ENCODE measurements at regions not wholly inside any gene's neighbourhood (a gene's known extent, or its start where the extent isn't known, plus 50 kb on each side); places are given as distances from the start of the nearest gene placed in this dataset.
"Not testable (repeated sequence)": the region's sequence is repeated elsewhere in the genome, so short reads cannot be mapped to it uniquely, and the experiment has no call there.

DNA sequence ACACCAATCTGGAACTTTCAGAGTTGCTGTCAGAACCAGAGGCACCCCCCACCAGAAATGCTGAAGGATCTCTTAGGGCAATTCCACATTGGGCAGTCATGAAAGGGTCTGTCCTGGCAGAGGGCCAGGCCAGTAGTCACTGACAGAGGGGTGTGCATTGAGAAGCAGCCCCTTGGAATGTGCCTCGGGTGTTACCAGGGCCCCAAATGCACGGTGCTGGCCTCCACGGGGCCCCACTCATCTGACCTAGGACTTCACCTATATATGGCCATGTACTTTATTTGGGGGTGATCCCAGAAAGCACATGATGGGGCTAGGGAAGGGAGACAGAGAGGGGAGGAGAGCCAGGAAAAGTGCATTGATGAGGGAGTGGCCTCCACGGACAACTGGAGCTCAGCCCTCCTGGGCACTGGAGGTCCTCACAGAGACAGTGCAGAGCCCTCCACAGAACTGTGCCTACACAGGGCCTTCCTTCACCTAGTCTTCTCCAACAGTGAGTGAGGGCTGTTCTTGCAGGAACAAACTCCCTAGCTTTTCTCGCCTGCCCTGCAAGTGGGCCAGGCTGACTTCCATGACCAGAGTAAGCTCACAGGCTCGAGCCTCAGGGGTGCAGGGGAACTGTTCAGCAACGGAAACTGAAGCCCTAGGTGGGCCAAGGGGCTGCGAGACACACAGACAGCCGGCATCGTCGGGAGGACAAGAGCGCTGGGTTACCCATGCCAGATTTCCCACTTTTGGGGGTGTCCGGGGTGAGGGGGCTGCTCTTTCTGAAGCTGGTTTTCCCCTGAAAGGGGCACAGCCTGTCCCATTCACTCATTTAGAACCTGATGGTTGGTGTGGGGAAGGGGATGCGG lies 136.2 kb downstream of the HMX1 start:
- DNase-seq, result no peak

DNA sequence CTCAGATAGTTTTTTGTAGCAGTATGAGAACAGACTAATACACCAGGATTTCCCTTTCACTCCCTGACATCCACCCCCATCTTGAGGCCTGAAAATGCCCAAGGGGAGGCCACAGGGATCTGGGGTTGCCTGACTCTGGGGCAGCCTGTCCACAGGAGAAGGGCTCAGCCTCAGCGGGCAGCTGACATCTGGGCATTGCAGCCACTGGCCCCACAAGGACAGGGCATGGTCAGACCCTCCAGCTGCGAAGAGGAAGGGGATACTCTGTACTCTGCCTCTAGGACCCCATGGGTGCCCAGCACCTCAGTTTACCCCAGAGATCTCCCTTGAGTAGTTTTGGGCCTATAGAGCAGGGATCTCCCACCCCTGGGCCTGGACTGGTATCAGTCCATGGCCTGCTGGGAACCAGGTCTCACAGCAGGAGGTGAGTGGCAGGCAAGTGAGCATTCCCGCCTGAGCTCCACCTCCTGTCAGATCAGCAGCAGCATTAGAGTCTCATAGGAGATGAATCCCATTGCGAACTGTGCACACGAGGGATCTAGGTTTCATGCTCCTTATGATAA lies 138.9 kb downstream of the HMX1 start:
- no peak for DNase-seq

DNA sequence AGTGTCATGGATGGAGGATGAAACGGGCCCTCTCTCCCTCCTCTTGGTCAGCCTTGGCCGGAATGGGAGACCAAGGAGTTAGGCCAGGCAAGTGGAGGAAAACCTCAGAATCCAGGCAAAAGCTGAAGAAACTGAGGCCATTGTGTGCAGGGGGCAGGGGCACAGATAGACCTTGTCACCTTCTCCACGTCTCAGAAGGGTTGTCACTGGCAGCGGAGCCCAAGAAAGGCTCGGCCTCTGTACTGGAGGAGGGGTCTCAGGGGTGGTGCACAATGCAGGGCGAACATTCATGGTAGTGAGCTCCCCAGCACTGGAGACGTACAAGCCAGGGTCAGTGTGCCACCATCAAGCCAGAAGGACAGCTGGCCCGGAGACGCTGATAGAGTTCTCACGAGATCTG lies 139.5 kb downstream of the CPZ start:
- DNase-seq, result no peak

DNA sequence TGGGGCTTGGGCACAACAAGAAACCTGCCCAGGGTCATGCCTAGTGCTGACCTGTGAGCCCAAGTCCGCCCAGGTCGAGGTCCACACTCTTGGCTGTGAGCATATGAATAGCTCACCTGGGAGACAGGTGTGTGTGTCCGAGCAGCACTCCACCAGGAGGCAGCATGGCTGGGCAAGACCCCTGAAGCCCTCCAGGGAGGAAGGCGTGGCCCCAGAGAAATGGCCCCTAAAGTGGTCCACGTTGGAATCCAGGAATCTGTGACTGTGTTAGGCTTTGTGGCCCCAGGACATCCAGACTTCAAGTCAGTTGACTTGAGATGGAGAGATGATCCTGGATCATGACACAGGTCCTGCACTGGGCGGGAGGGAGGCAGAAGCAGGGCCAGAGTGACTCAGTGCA lies 138.8 kb downstream of the CPZ start:
- no peak for DNase-seq

DNA sequence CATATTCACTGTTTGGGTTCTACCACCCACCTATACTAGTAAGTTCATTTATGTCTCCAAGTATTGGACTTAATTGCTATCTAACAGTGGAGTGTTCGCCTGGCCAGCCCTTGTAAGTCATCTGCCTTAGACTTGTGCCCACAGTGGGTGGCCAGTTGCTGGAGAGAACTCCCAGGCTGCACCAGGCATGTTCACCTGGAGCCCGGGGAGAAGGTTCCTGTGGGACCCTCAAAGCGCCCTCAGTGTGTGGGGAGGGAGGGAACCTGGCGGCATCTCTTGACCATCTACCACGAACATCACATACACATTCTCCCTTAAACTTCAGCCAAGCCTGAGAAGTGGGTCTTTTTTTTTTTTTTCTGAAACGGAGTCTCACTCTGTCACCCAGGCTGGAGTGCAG lies 138.1 kb downstream of the CPZ start:
- no peak for DNase-seq

DNA sequence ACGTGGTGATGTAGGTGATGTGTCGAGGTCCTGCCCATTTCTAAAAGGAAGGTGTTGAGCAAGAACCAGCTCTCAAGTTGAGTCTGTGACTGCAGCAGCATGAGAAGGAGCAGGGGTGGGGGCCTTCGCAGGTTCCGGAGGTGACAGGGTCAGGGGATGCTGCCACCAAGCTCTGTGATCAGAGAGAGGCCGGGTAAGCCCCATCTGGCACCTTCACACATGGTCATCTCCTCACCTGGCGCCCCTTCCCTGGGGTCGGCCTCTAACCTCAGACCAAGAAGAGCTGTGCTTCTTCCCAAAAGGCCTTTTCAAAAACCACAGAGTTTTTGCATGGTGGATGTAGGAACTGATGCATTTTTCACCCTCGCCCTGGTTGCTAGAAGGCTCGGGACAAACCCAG lies 137.6 kb downstream of the CPZ start:
- no peak for DNase-seq

DNA sequence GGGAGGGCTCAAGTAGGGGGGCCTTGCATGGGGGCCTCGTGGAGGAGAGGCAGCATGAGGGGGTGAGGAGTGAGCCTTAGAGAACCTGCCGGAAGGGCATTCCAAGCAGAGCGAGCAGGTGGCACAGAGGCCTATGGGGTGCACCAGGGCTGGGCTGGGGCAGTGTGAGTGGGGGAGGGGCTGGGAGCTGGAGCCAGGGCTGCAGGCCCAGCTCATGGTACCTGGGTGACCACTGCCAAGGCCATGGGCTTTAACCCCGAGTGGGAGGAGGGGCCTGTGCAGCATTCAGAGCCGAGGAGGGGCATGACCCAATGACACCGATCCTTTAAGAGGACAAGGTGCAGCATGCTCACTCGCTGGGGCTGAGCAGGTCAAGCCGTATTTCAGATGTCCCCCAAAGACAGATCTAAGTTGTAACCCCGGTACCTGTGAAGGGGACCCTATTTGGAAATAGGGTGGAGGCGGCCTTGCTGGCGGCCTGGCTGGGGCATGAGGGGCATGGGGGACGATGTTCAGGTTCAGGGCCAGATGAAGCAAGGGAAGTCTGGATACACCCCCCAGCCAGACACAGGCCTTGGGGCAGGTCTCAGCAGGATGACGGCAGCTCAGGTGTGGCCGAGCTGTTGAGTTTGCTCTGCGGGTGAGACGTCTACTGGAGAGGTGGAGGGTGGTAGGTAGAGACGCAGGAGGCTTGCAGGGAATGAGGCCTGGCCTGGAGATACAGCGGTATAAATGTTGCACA lies 137.0 kb downstream of the CPZ start:
- DNase-seq, result no peak

DNA sequence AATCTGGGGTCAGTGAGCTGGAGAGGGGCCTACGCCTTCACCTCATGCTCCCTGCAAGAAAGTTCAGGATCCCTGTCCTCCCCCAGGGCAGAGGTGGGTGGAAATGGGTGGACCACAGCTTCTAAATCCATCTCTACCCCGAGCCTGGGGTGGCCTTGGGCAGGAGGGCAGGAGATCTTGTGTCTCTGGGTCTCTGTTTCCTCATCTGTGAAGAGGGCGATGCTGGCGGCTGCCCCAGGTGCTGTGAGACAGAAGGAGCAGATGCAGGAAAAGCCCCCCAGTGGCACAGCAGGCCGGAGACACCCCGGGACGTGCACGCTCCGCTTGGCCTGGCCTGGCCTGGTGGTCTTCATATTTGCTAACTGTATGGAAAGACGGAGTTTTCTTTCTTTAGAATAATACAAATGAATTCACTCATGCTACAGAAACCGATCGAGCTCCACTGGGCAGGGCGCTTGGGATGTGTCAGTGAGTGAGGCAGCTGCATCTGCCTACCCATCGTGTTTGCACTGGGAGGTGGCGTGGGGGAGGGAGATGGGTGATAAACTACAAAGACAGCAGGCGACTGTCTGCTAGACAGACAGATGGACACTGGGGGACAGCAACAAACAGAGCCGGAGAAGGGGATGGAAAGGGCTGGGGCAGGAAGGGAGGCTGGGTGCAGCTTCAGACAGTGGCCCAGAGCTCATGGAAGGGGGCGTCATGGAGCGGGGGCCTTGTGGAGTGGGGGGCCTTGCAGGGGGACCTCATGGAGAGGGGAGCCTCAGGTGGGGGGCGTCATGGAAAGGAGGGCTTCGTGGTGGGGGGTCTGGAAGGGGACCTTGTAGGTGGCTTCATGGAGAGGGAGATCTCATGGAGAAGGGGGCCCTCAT lies 136.2 kb downstream of the CPZ start:
- no peak for DNase-seq

DNA sequence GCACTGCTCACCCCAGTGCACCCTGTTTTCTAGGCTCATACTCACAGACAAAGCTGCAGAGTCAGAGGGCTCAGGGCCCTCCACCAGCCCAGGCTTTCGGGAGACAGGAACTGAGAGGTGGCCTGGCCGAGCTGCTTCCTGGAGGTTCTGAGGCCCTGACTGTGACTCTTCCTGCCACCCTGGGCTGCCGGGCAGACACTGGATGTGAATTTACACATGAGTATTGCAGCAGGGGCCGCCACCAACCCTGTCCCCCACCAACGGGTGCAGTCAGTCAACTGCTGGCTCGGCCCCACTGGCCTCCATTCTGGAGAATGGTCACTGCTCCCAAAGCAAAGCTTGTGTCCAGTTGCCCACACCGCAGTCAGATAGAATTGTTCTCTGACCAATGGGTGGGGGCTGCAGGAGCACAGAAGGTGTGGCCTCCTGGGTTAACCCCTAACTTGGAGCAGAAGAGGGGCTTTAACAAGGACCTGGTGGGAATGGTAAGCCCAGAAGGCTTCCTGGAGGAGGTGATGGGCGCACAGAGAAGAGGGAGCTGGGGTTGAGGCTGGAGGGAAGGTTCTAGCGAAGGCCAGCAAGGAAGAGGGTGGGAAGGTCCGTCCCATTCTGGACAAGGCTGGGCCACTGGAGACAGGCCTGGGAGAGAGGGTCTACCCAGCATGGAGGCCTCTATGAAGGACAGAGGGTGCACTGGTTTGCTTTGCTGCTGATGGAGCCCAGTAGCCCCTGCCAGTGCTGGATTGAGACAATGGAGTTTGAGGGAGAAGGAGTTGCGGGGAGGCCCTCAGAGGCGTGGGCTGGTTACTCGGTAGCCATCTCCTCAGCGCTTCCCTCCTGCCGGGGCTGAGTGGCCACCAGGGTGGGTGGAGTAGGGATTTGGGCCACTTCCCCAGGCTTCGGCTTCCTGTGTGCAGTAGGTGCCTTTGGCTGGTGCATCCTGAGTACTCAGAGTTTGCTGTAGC lies 135.3 kb downstream of the CPZ start:
- no peak for DNase-seq

DNA sequence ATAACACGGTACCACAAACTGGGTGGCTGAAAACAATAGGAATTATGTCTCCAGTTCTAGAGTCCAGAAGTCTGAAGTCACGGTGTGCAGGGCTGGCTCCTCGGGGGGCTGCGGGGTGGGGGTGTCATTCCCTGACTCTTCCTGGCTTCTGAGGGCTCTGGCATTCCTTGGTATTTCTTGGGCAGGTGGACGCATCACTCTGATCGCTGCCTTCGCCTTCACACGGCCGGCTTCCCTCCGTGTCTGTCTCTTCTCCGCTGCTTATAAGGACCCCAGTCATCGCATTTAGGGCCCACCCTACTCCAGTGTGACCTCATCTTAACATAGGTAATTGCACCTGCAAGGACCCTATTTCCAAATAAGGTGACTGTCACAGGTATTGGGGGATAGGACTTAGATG lies 134.6 kb downstream of the CPZ start:
- no peak for DNase-seq

DNA sequence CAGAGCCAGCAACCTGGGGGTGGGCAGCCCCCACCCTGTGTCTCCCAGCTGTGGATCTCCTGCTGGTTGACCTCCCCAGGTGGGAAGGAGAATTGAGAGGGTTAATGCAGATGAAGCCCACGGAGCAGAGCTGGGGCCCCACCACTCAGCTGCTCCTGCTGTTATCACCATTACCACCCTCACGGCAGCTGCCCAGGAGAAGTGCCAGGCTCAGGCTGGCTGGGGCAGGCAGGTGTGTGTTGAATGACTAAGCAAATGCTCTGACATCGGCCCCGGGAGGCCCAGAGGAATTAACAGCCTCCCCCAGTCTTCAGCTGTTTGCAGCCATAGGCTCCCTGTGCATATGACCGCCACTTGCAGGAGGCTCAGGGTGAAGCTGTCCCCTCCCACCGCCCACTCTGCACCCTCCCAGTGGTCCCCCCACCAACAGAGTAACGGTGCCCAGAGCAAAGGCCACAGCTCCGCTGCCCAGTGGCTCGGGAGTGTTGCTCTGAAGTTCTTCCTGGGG lies 133.8 kb downstream of the CPZ start:
- peak; percentile 70 for DNase-seq

DNA sequence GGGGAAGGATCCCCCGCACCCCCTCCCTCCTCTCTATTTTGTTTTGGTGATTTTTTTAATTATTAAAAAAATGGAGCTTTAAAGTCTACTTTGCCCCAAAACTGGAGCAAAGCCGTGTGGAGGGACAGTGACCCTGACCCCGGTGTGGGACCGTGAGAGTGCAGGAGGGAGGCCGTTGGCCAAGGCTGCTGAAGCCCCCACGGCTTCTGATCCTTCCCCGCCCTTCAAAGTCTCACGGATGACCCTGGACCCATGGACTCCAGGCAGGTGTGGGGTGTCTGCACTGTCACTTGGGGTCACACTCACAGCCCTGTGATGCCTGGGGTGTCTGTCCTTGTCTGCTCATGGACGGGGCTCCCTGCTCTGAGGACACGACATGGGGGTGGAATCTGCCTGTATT lies 133.3 kb downstream of the CPZ start:
- DNase-seq, result no peak

DNA sequence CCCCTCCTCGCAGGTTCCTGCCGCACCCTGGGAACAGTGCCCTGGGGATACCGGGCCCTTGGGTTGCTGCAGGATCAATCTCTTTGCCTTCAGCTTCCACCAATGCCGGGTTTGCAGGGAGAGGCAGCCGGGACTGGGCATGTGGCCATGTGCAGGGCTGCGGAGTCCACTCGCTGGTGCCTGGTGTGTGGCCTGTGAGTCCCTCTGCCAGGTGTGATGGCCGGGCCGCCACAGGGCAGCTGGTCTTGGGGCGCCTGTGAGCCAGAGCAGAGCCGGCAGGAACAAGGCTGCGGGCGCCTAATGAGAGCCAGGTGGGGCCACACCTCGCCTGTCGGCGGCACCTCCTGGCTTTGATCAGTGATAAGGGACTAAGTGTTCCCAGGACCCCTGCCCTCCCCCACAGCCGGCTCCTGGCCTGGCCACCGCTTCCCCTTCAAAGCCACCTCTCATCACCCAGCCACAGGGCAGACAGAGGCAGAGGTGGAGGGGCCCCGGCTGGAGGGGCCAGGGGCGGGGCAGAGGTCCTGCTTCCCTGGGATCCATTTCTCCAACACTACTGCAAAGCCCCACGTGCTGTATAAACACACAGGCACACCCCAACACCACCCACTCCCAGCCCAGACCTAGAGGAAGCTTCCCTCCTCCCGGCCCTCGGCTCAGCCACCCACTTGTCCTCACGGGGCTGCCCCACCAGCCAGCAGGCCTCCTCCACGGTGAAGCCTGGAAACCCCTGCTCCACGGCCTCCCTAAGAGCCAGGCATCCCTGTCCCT lies 132.7 kb downstream of the CPZ start:
- peak; percentile 14 for DNase-seq

DNA sequence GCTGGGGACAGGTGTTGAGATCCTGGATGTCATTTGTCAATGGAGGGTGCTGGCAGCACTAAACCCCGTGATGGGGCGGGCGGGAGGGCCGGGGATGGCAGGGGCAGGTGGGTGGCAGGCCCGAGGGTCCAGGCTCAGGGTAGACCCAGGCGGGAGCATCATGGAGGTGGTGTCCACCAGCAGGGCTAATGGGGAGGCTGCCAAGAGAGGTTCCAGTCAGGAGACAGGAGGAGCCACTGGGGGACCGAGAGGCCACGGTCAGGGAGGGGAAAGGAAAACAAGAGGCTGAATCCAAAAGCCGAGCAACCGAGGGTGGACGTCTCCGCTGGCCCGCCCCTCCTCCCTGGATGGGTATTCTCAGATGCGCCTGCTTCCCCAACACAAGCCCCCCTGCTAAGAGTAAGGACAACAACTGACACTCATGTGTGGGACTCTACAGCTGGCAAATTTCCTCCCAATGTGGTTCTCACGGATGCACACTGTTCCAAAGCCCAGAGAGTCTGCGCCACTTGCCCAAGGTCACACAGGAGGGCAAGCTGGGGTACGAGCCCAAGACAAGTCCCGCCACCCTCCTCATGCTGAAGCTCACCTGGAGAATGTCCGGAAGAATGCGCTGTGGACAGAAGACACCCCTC lies 132.0 kb downstream of the CPZ start:
- DNase-seq, result no peak

DNA sequence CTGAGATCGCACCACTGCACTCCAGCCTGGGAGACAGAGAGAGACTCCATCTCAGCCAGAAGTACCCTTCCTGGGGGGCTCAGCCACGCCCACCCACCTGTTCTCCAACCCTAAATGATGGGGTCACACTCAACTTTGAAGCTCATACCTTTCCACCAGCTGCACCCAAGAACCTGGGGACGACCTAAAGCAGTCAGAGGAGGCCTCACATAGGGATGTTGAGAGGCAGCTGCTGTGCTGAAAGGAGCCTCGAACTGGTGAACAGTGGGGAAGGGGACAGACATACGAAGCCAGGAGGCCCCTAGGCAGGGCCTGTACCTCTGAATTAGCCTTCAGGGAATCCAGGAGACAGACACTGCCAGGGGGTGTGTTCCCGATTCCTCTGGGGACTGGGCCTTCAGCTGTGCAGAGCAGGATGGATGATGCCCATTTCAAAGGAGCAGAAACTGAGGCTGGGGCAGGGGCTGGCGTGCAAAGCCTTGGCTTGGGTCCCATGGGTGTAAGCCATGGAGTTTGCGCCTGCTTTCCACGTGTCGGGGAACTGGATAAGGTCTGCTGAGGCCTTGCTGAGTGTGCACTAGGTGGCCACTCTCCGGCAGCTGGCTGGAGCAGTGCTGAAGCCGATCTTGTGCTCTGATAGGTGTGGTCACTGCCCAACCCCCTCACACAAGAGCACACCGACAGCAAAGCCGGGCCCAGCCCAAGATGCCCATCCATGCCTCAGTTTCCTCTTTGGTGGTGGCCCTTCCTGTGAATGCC lies 130.8 kb downstream of the CPZ start:
- no peak for DNase-seq

DNA sequence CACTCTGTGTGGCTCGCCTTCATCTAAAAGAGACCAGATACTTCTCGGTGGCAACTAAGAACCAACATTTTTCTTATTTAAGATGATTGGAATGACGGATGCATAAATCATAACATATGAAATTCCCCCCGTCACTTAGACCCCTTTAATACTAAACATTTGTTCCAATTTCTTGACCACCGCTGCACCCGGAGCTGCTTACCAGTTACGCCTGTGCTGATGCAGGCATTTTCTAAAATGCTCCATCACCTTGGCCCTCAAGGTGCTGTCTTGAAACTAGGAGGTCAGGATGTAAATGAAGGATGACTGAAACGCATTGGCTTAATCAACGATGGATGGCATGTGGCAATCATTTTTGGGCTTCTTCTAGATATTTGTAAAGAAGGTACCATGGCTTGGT lies 130.0 kb downstream of the CPZ start:
- no peak for DNase-seq

DNA sequence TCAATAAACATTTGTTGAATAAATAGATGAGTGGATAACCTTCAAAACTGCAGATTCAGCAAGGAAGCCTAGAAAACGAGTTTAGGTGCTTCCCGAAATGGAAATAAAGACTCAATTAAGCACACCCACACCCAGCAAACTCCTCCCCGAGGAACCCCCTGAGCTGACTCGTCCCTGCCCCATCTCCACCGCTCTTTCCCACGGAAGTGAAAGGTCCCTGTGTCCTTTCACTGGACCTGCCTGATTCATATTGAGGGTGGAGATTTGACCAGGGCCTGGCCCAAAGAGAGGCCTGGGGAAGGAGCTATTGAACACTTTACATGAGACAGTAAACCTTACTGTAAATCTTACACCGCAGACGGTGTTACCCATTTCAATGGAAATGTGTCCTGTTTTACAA lies 129.1 kb downstream of the CPZ start:
- DNase-seq, result no peak

DNA sequence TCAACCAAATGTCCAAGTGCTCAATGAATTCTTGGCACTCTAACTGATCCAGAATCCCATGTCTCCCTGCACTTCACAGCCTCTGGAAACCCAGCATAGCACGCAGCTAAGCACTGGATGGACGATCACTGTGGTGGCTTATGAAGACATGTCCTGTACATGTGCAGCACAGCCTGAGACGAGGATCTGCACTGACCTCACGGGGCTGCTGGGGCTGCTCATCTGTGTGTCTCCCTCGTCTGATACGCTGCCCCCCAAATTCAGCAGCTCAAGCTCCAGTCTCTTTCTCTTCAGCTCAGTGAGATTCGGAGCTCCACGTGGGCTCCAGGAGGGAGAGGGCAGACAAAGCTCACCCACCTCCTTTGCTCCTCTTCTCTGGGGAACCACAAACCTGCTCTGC lies 126.9 kb downstream of the CPZ start:
- no peak for DNase-seq

DNA sequence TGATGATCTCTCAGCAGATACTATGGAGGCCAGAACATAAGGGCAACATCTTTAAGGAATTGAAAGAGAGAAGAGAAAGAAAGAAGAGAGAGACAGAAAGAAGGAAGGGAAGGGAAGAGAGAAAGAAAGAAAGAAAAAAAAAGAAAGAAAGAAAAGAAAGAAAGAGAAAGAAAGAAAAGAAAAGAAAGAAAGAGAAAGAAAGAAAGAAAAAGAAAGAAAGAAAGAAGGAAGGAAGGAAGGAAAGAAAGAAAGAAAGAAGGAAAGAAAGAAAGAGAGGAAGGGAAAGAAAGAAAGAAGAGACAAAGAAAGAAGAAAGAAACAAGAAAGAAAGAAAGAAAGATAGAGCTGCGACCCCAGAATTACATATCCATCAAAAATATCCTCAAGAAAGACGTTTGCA lies 124.9 kb downstream of the CPZ start:
- DNase-seq, result not testable (repeated sequence)

All from tongue (tissue), 1 donor.